ENCODE measurements at regions not wholly inside any gene's neighbourhood (a gene's known extent, or its start where the extent isn't known, plus 50 kb on each side); places are given as distances from the start of the nearest gene placed in this dataset.

- ChIA-PET CTCF (interaction anchor here (1.3 kb wide), 1 partner anchor 15 kb away, joined by 3 read pairs; no protein-coding TSS in a partner anchor), POLR2A (no interaction called here)
- TF ChIP-seq CTCF (IDR thresholded peaks at IDR 0.05; ENCODE audit: control extremely low read depth, extremely low read depth, low read depth, missing control alignments), result no peak
- DNase-seq (ENCODE audit: extremely low spot score), result no peak
Observed at GRCh38 chr16:54829691-54830090, 101.0 kb upstream of the IRX5 start.

DNA sequence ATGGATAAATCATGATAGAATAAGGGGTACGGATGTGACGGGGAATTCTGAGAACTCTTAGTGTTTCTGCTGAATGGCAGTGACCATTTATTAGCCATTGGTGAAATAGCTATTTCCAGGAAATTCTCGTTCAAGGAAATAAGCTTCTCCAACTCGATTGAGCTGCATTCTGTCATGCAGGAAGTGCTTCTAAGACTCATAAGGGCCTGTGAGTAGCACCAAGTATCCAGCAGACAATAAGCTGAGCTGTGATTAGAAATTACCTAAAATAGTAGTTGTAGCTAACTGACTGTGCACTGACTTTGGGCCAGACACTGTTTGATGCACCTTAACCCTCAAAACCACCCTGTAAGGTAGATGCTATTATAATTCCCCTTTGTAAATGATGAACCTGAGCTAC is 107.8 kb upstream of the IRX5 start:
- CTCF ChIA-PET, result interaction anchor here (1.5 kb wide), 1 partner anchor 529 kb away, joined by 3 read pairs; no protein-coding TSS in a partner anchor
- TF ChIP-seq CTCF (IDR thresholded peaks at IDR 0.05; ENCODE audit: control extremely low read depth, extremely low read depth, low read depth, missing control alignments), result no peak

DNA sequence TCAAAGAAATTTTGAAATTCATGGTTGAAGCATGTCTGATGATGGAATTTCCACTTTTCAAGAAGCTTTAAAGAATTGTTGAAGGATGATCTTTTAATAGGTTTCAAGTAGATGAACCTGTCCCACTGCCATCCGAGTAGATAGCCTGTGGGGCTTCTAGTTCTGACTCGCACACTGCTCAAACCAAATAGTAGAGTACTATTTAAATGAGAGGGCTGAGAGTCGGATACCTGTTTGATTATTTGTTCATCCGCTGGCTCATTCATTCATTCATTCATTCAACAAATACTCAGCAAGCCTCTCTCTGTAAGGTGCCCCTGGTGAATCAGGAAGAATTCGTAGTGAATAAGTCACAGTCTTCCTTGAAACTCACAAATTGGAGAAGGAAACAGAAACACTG is 108.2 kb upstream of the IRX5 start:
- CTCF ChIA-PET, result interaction anchor here (1.5 kb wide), 1 partner anchor 528 kb away, joined by 3 read pairs; no protein-coding TSS in a partner anchor
- POLR2A ChIA-PET, result no interaction called here

More for the DNA sequence above, 107.8 kb upstream of the IRX5 start:
- POLR2A ChIA-PET, result no interaction called here
- DNase-seq (ENCODE audit: extremely low spot score), result no peak

GRCh38 chr16:54821731-54822130 is 108.9 kb upstream of the IRX5 start:
- ChIA-PET POLR2A (no interaction called here), CTCF (interaction anchor here (1.5 to 1.9 kb wide), 2 partner anchors 11 to 528 kb away, joined by 3 to 5 read pairs; no protein-coding TSS in a partner anchor)
- TF ChIP-seq CTCF (IDR thresholded peaks at IDR 0.05; ENCODE audit: control extremely low read depth, extremely low read depth, low read depth, missing control alignments), result no peak
- DNase-seq (ENCODE audit: extremely low spot score), result no peak

More for the DNA sequence above, 108.2 kb upstream of the IRX5 start:
- no peak for DNase-seq (ENCODE audit: extremely low spot score)
- TF ChIP-seq CTCF (IDR thresholded peaks at IDR 0.05; ENCODE audit: control extremely low read depth, extremely low read depth, low read depth, missing control alignments), result no peak

- ChIA-PET POLR2A (no interaction called here), CTCF (no interaction called here)
- no peak for TF ChIP-seq CTCF (IDR thresholded peaks at IDR 0.05; ENCODE audit: control extremely low read depth, extremely low read depth, low read depth, missing control alignments)
- DNase-seq (ENCODE audit: extremely low spot score), result no peak
Observed at GRCh38 chr16:54817940-54818574, 112.6 kb upstream of the IRX5 start.

DNA sequence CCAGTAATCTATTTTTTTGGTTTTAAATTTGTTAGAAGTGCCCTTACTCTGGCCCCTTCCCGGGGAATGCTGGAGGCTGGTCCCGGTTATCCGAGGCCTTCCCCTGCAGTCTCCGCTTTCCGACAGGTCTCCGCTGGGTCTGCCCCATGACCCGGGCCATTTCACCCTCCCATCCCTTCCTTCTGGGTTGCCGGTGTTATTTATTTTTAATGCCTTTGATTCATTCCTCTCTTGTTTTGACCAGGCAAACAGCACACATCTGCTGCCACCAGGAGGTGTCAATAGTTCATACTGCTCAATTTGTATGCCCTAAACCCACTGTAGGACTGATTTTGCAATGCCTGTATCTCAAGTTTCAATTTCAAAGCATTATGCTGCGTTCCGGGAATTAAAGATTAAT is 113.2 kb upstream of the IRX5 start:
- CTCF ChIA-PET, result no interaction called here
- TF ChIP-seq CTCF (IDR thresholded peaks at IDR 0.05; ENCODE audit: control extremely low read depth, extremely low read depth, low read depth, missing control alignments), result no peak
- DNase-seq (ENCODE audit: extremely low spot score), result no peak
- POLR2A ChIA-PET, result no interaction called here

All from GM10248 (cell line).